ENCODE measurements at regions not wholly inside any gene's neighbourhood (a gene's known extent, or its start where the extent isn't known, plus 50 kb on each side); places are given as distances from the start of the nearest gene placed in this dataset.

DNA sequence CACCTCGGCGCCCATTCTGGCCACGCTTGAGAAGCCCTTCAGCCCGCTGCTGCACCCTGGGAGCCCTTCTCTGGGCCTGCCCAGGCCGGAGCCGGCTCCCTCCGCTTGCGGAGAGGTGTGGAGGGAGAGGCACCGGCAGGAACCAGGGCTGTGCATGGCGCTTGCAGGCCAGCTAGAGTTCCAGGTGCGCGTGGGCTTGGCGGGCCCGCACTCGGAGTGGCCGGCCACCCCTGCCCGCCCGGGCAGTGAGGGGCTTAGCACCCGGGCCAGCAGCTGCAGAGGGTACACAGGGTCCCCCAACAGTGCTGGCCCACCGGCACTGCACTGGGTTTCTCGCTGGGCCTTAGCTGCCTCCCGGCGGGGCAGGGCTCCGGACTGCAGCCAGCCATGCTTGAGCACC is 72.3 kb upstream of the SYK start:
- TF ChIP-seq REST (IDR thresholded peaks at IDR 0.05; ENCODE audit: low read depth) (no peak), POLR2AphosphoS5 (IDR thresholded peaks at IDR 0.05; ENCODE audit: low read depth, low read length) (no peak)

All from HCT116 (cell line).